Psoas muscle (tissue), 7 donors: ENCODE measurements at regions not wholly inside any gene's neighbourhood (a gene's known extent, or its start where the extent isn't known, plus 50 kb on each side); places are given as distances from the start of the nearest gene placed in this dataset.

Experiments
- ATAC-seq, 4 donors: fragments of 200-7000 bp; cut with Tn5 transposase; one replicate each; pipeline ENCODE4 v1.9.1; 2020; ENCODE audit warnings: moderate library complexity in 3 of 4, mild to moderate bottlenecking in 2 of 4
- DNase-seq, 2 donors: peaks; one replicate each; pipeline ENCODE4 v3.0.0-alpha.2; 2020
- H3K27ac ChIP-seq: fragments of 200-600 bp; one replicate; pipeline ENCODE4 v1.8.0; 2022
- H3K27me3 ChIP-seq, 3 donors: fragments of 200-600 bp in 1 of 3; one replicate each; pipeline versions ENCODE4 v1.6.1 to v1.8.0; 2013 to 2022; ENCODE audit warnings: low read length in 2 of 3, mild to moderate bottlenecking in 2 of 3, moderate library complexity in 1 of 3; ENCODE audit not compliant: insufficient read depth in 3 of 3
- H3K36me3 ChIP-seq, 2 donors: fragments of 200-600 bp in 1 of 2; one replicate each; pipeline versions ENCODE4 v1.6.1 to v1.8.0; 2013 to 2022; ENCODE audit warnings: low read depth in 1 of 2, mild to moderate bottlenecking in 1 of 2, moderate library complexity in 1 of 2; ENCODE audit not compliant: insufficient read depth in 1 of 2
- H3K4me1 ChIP-seq: fragments of 200-600 bp; one replicate; pipeline ENCODE4 v1.8.0; 2022
- H3K4me3 ChIP-seq: fragments of 200-600 bp; one replicate; pipeline ENCODE4 v1.8.0; 2022; ENCODE audit warnings: mild to moderate bottlenecking
- H3K9me3 ChIP-seq: fragments of 200-600 bp; one replicate; pipeline ENCODE4 v1.8.0; 2022
- CTCF ChIP-seq: fragments of 200-600 bp; IDR thresholded peaks from one replicate; pipeline ENCODE4 v1.8.0; 2022; ENCODE audit warnings: antibody characterized with exemption
- WGBS, 3 donors: extraction: QIAGEN DNeasy Blood & Tissue Kit; methylation state at CpG; one replicate each; pipeline versions ENCODE4 v1.1.6 to v1.1.7; 2013; 5-methylcytosine and 5-hydroxymethylcytosine counted together
- intact Hi-C, 2 donors: fragments of 100-400 bp; cut with DNase I; formaldehyde crosslinking; loops; one replicate each; pipeline versions ENCODE4 v1.11.0 to v1.14.2; 2022
- donor health status: healthy with polysubstance abuse.
- donor health status: DM: no; HTN: no; CAD: no; lungs with moderate emphysema.
- donor health status: Bipolar disorder and iron deficiency.
- donor health status: healthy.
- donor health status: DM: yes; HTN: yes; CAD: no.
- donor health status: DM: no; HTN: no; CAD: no.
- donor health status: DM: yes; HTN: yes; CAD: no.

- Histone ChIP-seq H3K9me3 (no peaks in the 10 kb centered on the region), H3K4me3 (peak overlapping the region; percentile 95), H3K27ac (peak overlapping the region; percentile 99), H3K36me3 (no peaks in the 10 kb centered on the region), H3K27me3 (no peaks in the 10 kb centered on the region), H3K4me1 (peaks cover 42% of the 10 kb centered on the region)
- no peak for ATAC-seq
- 0 to 1% (median 1%) methylated on average over 17 to 19 of the region's 19 CpGs for WGBS, 3 donors
- no peak for TF ChIP-seq CTCF
- no peak for DNase-seq
- intact Hi-C loops: loop anchor here (5.0 to 10.0 kb wide), 3 partner anchors 34 to 94 kb away; no protein-coding TSS in a partner anchor
These were observed 64.7 kb upstream of the MAPRE2 start for GRCh38 chr18:34976534-34976898.

- TF ChIP-seq CTCF: no peak
- Histone ChIP-seq H3K4me1 (peaks cover 42% of the 10 kb centered on the region), H3K27ac (peak overlapping the region; percentile 99), H3K4me3 (peak overlapping the region; percentile 95), H3K36me3 (no peaks in the 10 kb centered on the region), H3K27me3 (no peaks in the 10 kb centered on the region), H3K9me3 (no peaks in the 10 kb centered on the region)
- intact Hi-C loops: loop anchor here (5.0 to 10.0 kb wide), 3 partner anchors 35 to 95 kb away; no protein-coding TSS in a partner anchor
- ATAC-seq (peak; percentile 80 to 89 (median 84)), DNase-seq (peak; percentile 87 to 92)
- 0% methylated on average over 40 to 82 of the region's 82 CpGs for WGBS, 3 donors
These were observed 64.0 kb upstream of the MAPRE2 start for GRCh38 chr18:34976899-34977837.

GRCh38 chr18:34977838-34978532, 63.2 kb upstream of the MAPRE2 start:
- DNase-seq: peak; percentile 57 to 76
- peaks cover 39% of the 10 kb centered on the region for H3K4me1 ChIP-seq
- no peak for TF ChIP-seq CTCF
- peak overlapping the region; percentile 95 for H3K4me3 ChIP-seq
- intact Hi-C loops: loop anchor here (1.0 to 10.0 kb wide), 4 partner anchors 36 to 262 kb away; no protein-coding TSS in a partner anchor
- no peaks in the 10 kb centered on the region for H3K36me3 ChIP-seq
- peak; percentile 32 to 49 (median 46) for ATAC-seq
- 0 to 1% (median 0%) methylated on average over 35 of the region's 35 CpGs for WGBS, 3 donors
- H3K9me3 ChIP-seq: no peaks in the 10 kb centered on the region
- H3K27ac ChIP-seq: peak overlapping the region; percentile 99
- H3K27me3 ChIP-seq: no peaks in the 10 kb centered on the region

GRCh38 chr18:34978533-34978893, 62.7 kb upstream of the MAPRE2 start:
- peak overlapping the region; percentile 95 for H3K4me3 ChIP-seq
- H3K9me3 ChIP-seq: no peaks in the 10 kb centered on the region
- DNase-seq (no peak), ATAC-seq (peak in 3 of 4 donors; percentile 0 to 1 (median 0))
- peak overlapping the region; percentile 99 for H3K27ac ChIP-seq
- no peaks in the 10 kb centered on the region for H3K27me3 ChIP-seq
- H3K4me1 ChIP-seq: peaks cover 39% of the 10 kb centered on the region
- H3K36me3 ChIP-seq: no peaks in the 10 kb centered on the region
- intact Hi-C loops: loop anchor here (1.0 to 10.0 kb wide), 4 partner anchors 36 to 262 kb away; no protein-coding TSS in a partner anchor
- TF ChIP-seq CTCF: no peak
- 0 to 2% (median 1%) methylated on average over 5 of the region's 5 CpGs for WGBS, 3 donors
